ENCODE measurements at regions not wholly inside any gene's neighbourhood (a gene's known extent, or its start where the extent isn't known, plus 50 kb on each side); places are given as distances from the start of the nearest gene placed in this dataset.

GRCh38 chr10:78959217-78959923 is 109.4 kb upstream of the ZMIZ1 start:
- H3K4me1 Mint-ChIP-seq = peaks cover 0 to 1% (median 0%) of the 10 kb centered on the region in 7 donors
- ChIA-PET CTCF (interaction anchor here (1.4 kb wide), 1 partner anchor 9 kb away, joined by 4 read pairs; no protein-coding TSS in a partner anchor), POLR2A (no interaction called here)
- intact Hi-C loops (cut with micrococcal nuclease) = no loop called here
- H3K36me3 Mint-ChIP-seq = no peaks in the 10 kb centered on the region
- Histone ChIP-seq H3K4me1 (ENCODE audit: control insufficient read depth in 2 of 2, insufficient read depth in 2 of 2, low read length in 2 of 2) (no peaks in the 10 kb centered on the region), H3K36me3 (ENCODE audit: control insufficient read depth in 2 of 3, insufficient read depth in 3 of 3, low read length in 3 of 3) (no peaks in the 10 kb centered on the region), H3K9me3 (ENCODE audit: control insufficient read depth in 2 of 3, low read length in 3 of 3) (no peaks in the 10 kb centered on the region), H3K27me3 (ENCODE audit: control insufficient read depth in 2 of 2, insufficient read depth in 2 of 2, low read length in 2 of 2) (no peaks in the 10 kb centered on the region), H3K4me3 (ENCODE audit: low read length) (no peak overlapping the region), H3K27ac (ENCODE audit: low read depth, low read length) (no peak overlapping the region)
- DNase-seq (no peak), ATAC-seq (no peak)
- no peak overlapping the region for H3K27ac Mint-ChIP-seq
- H3K27me3 Mint-ChIP-seq = no peaks in the 10 kb centered on the region
- no peak overlapping the region for H3K4me3 Mint-ChIP-seq
- H3K9me3 Mint-ChIP-seq = peaks cover 0 to 1% (median 0%) of the 10 kb centered on the region in 11 donors

- intact Hi-C loops (cut with micrococcal nuclease) = no loop called here
- POLR2A ChIA-PET = no interaction called here
- H3K4me3 ChIP-seq (ENCODE audit: low read length) = no peak overlapping the region
- Mint-ChIP-seq H3K27me3 (no peaks in the 10 kb centered on the region), H3K27ac (no peak overlapping the region), H3K9me3 (peaks cover 0 to 1% (median 0%) of the 10 kb centered on the region in 11 donors), H3K36me3 (no peaks in the 10 kb centered on the region), H3K4me3 (no peak overlapping the region), H3K4me1 (peaks cover 0 to 1% (median 0%) of the 10 kb centered on the region in 7 donors)
- CTCF ChIA-PET = no interaction called here
- no peak overlapping the region for H3K27ac ChIP-seq (ENCODE audit: low read depth, low read length)
- ATAC-seq (no peak), DNase-seq (no peak)
- no peaks in the 10 kb centered on the region for H3K4me1 ChIP-seq (ENCODE audit: control insufficient read depth in 2 of 2, insufficient read depth in 2 of 2, low read length in 2 of 2)
- H3K36me3 ChIP-seq (ENCODE audit: control insufficient read depth in 2 of 3, insufficient read depth in 3 of 3, low read length in 3 of 3) = no peaks in the 10 kb centered on the region
- H3K9me3 ChIP-seq (ENCODE audit: control insufficient read depth in 2 of 3, low read length in 3 of 3) = no peaks in the 10 kb centered on the region
- no peaks in the 10 kb centered on the region for H3K27me3 ChIP-seq (ENCODE audit: control insufficient read depth in 2 of 2, insufficient read depth in 2 of 2, low read length in 2 of 2)
Observed at GRCh38 chr10:78959924-78960285, 108.9 kb upstream of the ZMIZ1 start.

- peak; percentile 23 for ATAC-seq
Observed at GRCh38 chr10:78960316-78960800, 108.4 kb upstream of the ZMIZ1 start.

GRCh38 chr10:78961760-78962159 is 107.0 kb upstream of the ZMIZ1 start:
- H3K36me3 ChIP-seq (ENCODE audit: control insufficient read depth in 2 of 3, insufficient read depth in 3 of 3, low read length in 3 of 3) = no peaks in the 10 kb centered on the region
- ChIA-PET CTCF (no interaction called here), POLR2A (no interaction called here)
- Mint-ChIP-seq H3K4me1 (peaks cover 0 to 1% (median 0%) of the 10 kb centered on the region in 7 donors), H3K27me3 (no peaks in the 10 kb centered on the region), H3K36me3 (no peaks in the 10 kb centered on the region), H3K4me3 (no peak overlapping the region), H3K27ac (no peak overlapping the region), H3K9me3 (peaks cover 0 to 1% (median 0%) of the 10 kb centered on the region in 11 donors)
- no peak for DNase-seq
- no peaks in the 10 kb centered on the region for H3K4me1 ChIP-seq (ENCODE audit: control insufficient read depth in 2 of 2, insufficient read depth in 2 of 2, low read length in 2 of 2)
- intact Hi-C loops (cut with micrococcal nuclease) = no loop called here
- no peaks in the 10 kb centered on the region for H3K27me3 ChIP-seq (ENCODE audit: control insufficient read depth in 2 of 2, insufficient read depth in 2 of 2, low read length in 2 of 2)
- no peak for ATAC-seq
- no peak overlapping the region for H3K27ac ChIP-seq (ENCODE audit: low read depth, low read length)
- H3K9me3 ChIP-seq (ENCODE audit: control insufficient read depth in 2 of 3, low read length in 3 of 3) = no peaks in the 10 kb centered on the region
- H3K4me3 ChIP-seq (ENCODE audit: low read length) = no peak overlapping the region

More at GRCh38 chr10:78960316-78960800, 108.4 kb upstream of the ZMIZ1 start:
- H3K4me1 Mint-ChIP-seq = peaks cover 0 to 1% (median 0%) of the 10 kb centered on the region in 7 donors
- H3K36me3 Mint-ChIP-seq = no peaks in the 10 kb centered on the region
- Histone ChIP-seq H3K4me3 (ENCODE audit: low read length) (no peak overlapping the region), H3K27ac (ENCODE audit: low read depth, low read length) (no peak overlapping the region), H3K4me1 (ENCODE audit: control insufficient read depth in 2 of 2, insufficient read depth in 2 of 2, low read length in 2 of 2) (no peaks in the 10 kb centered on the region), H3K9me3 (ENCODE audit: control insufficient read depth in 2 of 3, low read length in 3 of 3) (no peaks in the 10 kb centered on the region), H3K36me3 (ENCODE audit: control insufficient read depth in 2 of 3, insufficient read depth in 3 of 3, low read length in 3 of 3) (no peaks in the 10 kb centered on the region), H3K27me3 (ENCODE audit: control insufficient read depth in 2 of 2, insufficient read depth in 2 of 2, low read length in 2 of 2) (no peaks in the 10 kb centered on the region)
- no peak for DNase-seq
- H3K4me3 Mint-ChIP-seq = no peak overlapping the region
- POLR2A ChIA-PET = no interaction called here
- intact Hi-C loops (cut with micrococcal nuclease) = no loop called here
- no peak overlapping the region for H3K27ac Mint-ChIP-seq
- H3K9me3 Mint-ChIP-seq = peaks cover 0 to 1% (median 0%) of the 10 kb centered on the region in 11 donors
- no peaks in the 10 kb centered on the region for H3K27me3 Mint-ChIP-seq
- CTCF ChIA-PET = no interaction called here

GRCh38 chr10:78963074-78964034 is 105.4 kb upstream of the ZMIZ1 start:
- Histone ChIP-seq H3K27me3 (ENCODE audit: control insufficient read depth in 2 of 2, insufficient read depth in 2 of 2, low read length in 2 of 2) (no peaks in the 10 kb centered on the region), H3K27ac (ENCODE audit: low read depth, low read length) (no peak overlapping the region), H3K4me1 (ENCODE audit: control insufficient read depth in 2 of 2, insufficient read depth in 2 of 2, low read length in 2 of 2) (no peaks in the 10 kb centered on the region), H3K9me3 (ENCODE audit: control insufficient read depth in 2 of 3, low read length in 3 of 3) (no peaks in the 10 kb centered on the region), H3K4me3 (ENCODE audit: low read length) (no peak overlapping the region), H3K36me3 (ENCODE audit: control insufficient read depth in 2 of 3, insufficient read depth in 3 of 3, low read length in 3 of 3) (no peaks in the 10 kb centered on the region)
- POLR2A ChIA-PET = no interaction called here
- H3K36me3 Mint-ChIP-seq = no peaks in the 10 kb centered on the region
- no peak overlapping the region for H3K27ac Mint-ChIP-seq
- intact Hi-C loops (cut with micrococcal nuclease) = no loop called here
- DNase-seq = no peak
- H3K4me3 Mint-ChIP-seq = no peak overlapping the region
- ATAC-seq = no peak
- H3K9me3 Mint-ChIP-seq = peaks cover 0 to 1% (median 0%) of the 10 kb centered on the region in 11 donors
- peaks cover 0 to 1% (median 0%) of the 10 kb centered on the region in 7 donors for H3K4me1 Mint-ChIP-seq
- H3K27me3 Mint-ChIP-seq = no peaks in the 10 kb centered on the region
- CTCF ChIA-PET = no interaction called here

GRCh38 chr10:78964274-78964951 is 104.4 kb upstream of the ZMIZ1 start:
- Histone ChIP-seq H3K27me3 (ENCODE audit: control insufficient read depth in 2 of 2, insufficient read depth in 2 of 2, low read length in 2 of 2) (no peaks in the 10 kb centered on the region), H3K27ac (ENCODE audit: low read depth, low read length) (no peak overlapping the region), H3K4me3 (ENCODE audit: low read length) (no peak overlapping the region), H3K9me3 (ENCODE audit: control insufficient read depth in 2 of 3, low read length in 3 of 3) (no peaks in the 10 kb centered on the region), H3K36me3 (ENCODE audit: control insufficient read depth in 2 of 3, insufficient read depth in 3 of 3, low read length in 3 of 3) (no peaks in the 10 kb centered on the region), H3K4me1 (ENCODE audit: control insufficient read depth in 2 of 2, insufficient read depth in 2 of 2, low read length in 2 of 2) (no peaks in the 10 kb centered on the region)
- H3K4me1 Mint-ChIP-seq = peaks cover 0 to 1% (median 0%) of the 10 kb centered on the region in 7 donors
- ATAC-seq = no peak
- DNase-seq = no peak
- intact Hi-C loops (cut with micrococcal nuclease) = no loop called here
- H3K36me3 Mint-ChIP-seq = no peaks in the 10 kb centered on the region
- ChIA-PET POLR2A (interaction anchor here (0.6 kb wide), 1 partner anchor 13 kb away, joined by 3 read pairs; no protein-coding TSS in a partner anchor), CTCF (interaction anchor here (0.7 kb wide), 1 partner anchor 744 kb away, joined by 3 read pairs; no protein-coding TSS in a partner anchor)
- peak overlapping the region in 1 of 9 donors; percentile 51 for H3K27ac Mint-ChIP-seq
- no peak overlapping the region for H3K4me3 Mint-ChIP-seq
- peaks cover 0 to 1% (median 0%) of the 10 kb centered on the region in 11 donors for H3K9me3 Mint-ChIP-seq
- no peaks in the 10 kb centered on the region for H3K27me3 Mint-ChIP-seq

Data from naive thymus-derived CD4-positive, alpha-beta T cell (primary cell).